HepG2 (cell line): ENCODE measurements at regions not wholly inside any gene's neighbourhood (a gene's known extent, or its start where the extent isn't known, plus 50 kb on each side); places are given as distances from the start of the nearest gene placed in this dataset.

Experiments
- ATF7-NPFF ChIP-seq: sonication (generic); formaldehyde crosslinking; IDR thresholded peaks from 2 replicates; pipeline ENCODE4 v1.8.1; 2023; ENCODE audit warnings: mild to moderate bottlenecking, low read depth, missing genetic modification reagents, moderate library complexity
- MED1 ChIP-seq: sonication (generic); formaldehyde crosslinking; IDR thresholded peaks from 2 replicates; pipeline ENCODE4 v1.4.0; 2020; ENCODE audit warnings: missing genetic modification reagents
- NFIC ChIP-seq: IDR thresholded peaks from 2 replicates; pipeline ENCODE4 v1.6.1; 2012; ENCODE audit warnings: mild to moderate bottlenecking, low read length, inconsistent platforms
- NFYB ChIP-seq: sonication (generic); formaldehyde crosslinking; IDR thresholded peaks from 2 replicates; pipeline ENCODE4 v1.4.0; 2020; ENCODE audit warnings: missing genetic modification reagents
- REPIN1 ChIP-seq: sonication (generic); formaldehyde crosslinking; IDR thresholded peaks from 2 replicates; pipeline ENCODE4 v1.8.0; 2022; ENCODE audit warnings: missing genetic modification reagents, low read depth, mild to moderate bottlenecking, borderline replicate concordance
- TCF7L2 ChIP-seq: IDR thresholded peaks from 2 replicates; pipeline ENCODE4 v1.6.1; 2011; ENCODE audit warnings: mild to moderate bottlenecking, low read depth, low read length, moderate library complexity
- TEAD3 ChIP-seq: optimal IDR thresholded peaks from 2 replicates; pipeline ENCODE3; 2016; ENCODE audit warnings: borderline replicate concordance
- THAP7 ChIP-seq: sonication (generic); formaldehyde crosslinking; IDR thresholded peaks from 2 replicates; pipeline ENCODE4 v1.8.1; 2023; ENCODE audit warnings: mild to moderate bottlenecking, missing genetic modification reagents
- ZNF274 ChIP-seq: sonication (generic); formaldehyde crosslinking; IDR thresholded peaks from 2 replicates; pipeline ENCODE4 v1.5.1; 2020; ENCODE audit warnings: mild to moderate bottlenecking, missing genetic modification reagents
- ZNF362 ChIP-seq: sonication (generic); formaldehyde crosslinking; IDR thresholded peaks from 2 replicates; pipeline ENCODE4 v1.4.0; 2020; ENCODE audit warnings: missing genetic modification reagents, mild to moderate bottlenecking, borderline replicate concordance
- ZNF609 ChIP-seq: sonication (generic); formaldehyde crosslinking; IDR thresholded peaks from 2 replicates; pipeline ENCODE4 v1.4.0; 2020; ENCODE audit warnings: mild to moderate bottlenecking, missing genetic modification reagents, borderline replicate concordance
- ZNF841 ChIP-seq: sonication (generic); formaldehyde crosslinking; IDR thresholded peaks from 2 replicates; pipeline ENCODE4 v1.8.1; 2023; ENCODE audit warnings: missing genetic modification reagents, borderline replicate concordance
- TF ChIP-seq, protein P1 (sequence below), 2 experiments: sonication (generic) in 1 of 2; formaldehyde crosslinking in 1 of 2; IDR thresholded peaks; 2 replicates each; pipeline versions ENCODE4 v1.6.1 to v1.9.0; 2014 to 2022; ENCODE audit warnings: antibody characterized with exemption in 1 of 2, borderline replicate concordance in 1 of 2, inconsistent platforms in 1 of 2, low read depth in 1 of 2, missing genetic modification reagents in 1 of 2

DNA sequence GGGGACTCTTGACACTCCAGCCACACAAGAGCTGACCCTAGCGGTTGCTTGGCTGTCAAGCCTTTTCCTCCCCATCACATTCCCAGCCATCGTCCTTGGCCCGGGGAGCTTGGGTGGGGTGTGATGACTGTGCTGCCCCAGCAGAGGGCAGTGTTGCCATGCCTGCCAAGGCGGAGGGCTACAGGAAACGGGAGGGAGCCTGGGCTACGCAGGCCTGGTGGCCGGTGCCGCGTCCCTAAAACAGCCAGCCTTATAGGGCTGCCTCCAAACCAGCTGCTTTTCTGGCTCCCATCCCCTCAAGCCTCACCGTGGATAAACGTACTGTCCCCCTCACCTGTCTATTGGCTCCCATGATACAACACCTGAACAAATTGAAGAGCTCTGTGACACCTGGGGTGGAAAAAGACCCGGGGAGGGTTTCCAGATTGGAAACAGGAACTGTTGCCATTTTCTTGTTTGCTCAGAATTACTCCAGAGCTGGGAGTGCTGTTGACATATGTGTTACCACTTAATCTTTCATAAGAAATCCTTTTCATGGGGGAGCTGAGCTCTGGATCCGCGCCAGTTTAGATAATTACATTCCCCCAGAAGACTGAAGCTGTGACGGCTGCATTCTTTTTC, 72.8 kb upstream of the ASTN2 start (continued):
- TF ChIP-seq ZNF362 (CRISPR knock-in tag) (peak; percentile 53; the same call in 1 of the 2 replicates), MED1 (peak; percentile 50), REPIN1 (CRISPR knock-in tag) (peak; percentile 93; the same call in 1 of the 2 replicates), TEAD3 (CRISPR knock-in tag) (peak; percentile 86), ZNF841 (no peak), ZNF609 (CRISPR knock-in tag) (peak; percentile 56), NFIC (peak; percentile 65; the same call in 1 of the 2 replicates), TCF7L2 (no peak), ATF7-NPFF (CRISPR knock-in tag) (no peak), ZNF274 (CRISPR knock-in tag) (peak; percentile 31; the same call in 1 of the 2 replicates), THAP7 (CRISPR knock-in tag) (peak; percentile 69; the same call in 1 of the 2 replicates), NFYB (CRISPR knock-in tag) (no peak)
- TF ChIP-seq, protein P1, sequence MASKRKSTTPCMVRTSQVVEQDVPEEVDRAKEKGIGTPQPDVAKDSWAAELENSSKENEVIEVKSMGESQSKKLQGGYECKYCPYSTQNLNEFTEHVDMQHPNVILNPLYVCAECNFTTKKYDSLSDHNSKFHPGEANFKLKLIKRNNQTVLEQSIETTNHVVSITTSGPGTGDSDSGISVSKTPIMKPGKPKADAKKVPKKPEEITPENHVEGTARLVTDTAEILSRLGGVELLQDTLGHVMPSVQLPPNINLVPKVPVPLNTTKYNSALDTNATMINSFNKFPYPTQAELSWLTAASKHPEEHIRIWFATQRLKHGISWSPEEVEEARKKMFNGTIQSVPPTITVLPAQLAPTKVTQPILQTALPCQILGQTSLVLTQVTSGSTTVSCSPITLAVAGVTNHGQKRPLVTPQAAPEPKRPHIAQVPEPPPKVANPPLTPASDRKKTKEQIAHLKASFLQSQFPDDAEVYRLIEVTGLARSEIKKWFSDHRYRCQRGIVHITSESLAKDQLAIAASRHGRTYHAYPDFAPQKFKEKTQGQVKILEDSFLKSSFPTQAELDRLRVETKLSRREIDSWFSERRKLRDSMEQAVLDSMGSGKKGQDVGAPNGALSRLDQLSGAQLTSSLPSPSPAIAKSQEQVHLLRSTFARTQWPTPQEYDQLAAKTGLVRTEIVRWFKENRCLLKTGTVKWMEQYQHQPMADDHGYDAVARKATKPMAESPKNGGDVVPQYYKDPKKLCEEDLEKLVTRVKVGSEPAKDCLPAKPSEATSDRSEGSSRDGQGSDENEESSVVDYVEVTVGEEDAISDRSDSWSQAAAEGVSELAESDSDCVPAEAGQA (IDR thresholded peaks at IDR 0.05; ENCODE audit: low read depth) = no peak
- TF ChIP-seq, protein P1 (CRISPR knock-in tag; IDR thresholded peaks at IDR 0.05; ENCODE audit: borderline replicate concordance) = no peak
